H1 (cell line): ENCODE measurements at regions not wholly inside any gene's neighbourhood (a gene's known extent, or its start where the extent isn't known, plus 50 kb on each side); places are given as distances from the start of the nearest gene placed in this dataset.

Experiments used
- CHD1 ChIP-seq: IDR thresholded peaks from 2 replicates; pipeline ENCODE4 v1.6.1; 2012; ENCODE audit warnings: low read depth, low read length, improper control_type of control experiment
- EP300 ChIP-seq, 2 experiments: IDR thresholded peaks; 1 replicate in 1 of 2; 2 replicates in 1 of 2; pipeline ENCODE4 v1.6.1; 2011 to 2012; ENCODE audit warnings: low read depth in 2 of 2, low read length in 2 of 2, mild to moderate bottlenecking in 2 of 2, borderline replicate concordance in 1 of 2, inconsistent platforms in 1 of 2, moderate library complexity in 1 of 2
- KDM1A ChIP-seq: fragments of 200-600, 300-600 bp; sonication (generic); IDR thresholded peaks from 2 replicates; pipeline ENCODE4 v1.7.1; 2016; ENCODE audit warnings: mild to moderate bottlenecking, low read length, borderline replicate concordance
- TF ChIP-seq, protein P1 (sequence below): IDR thresholded peaks from 2 replicates; pipeline ENCODE4 v1.6.1; 2011; ENCODE audit warnings: low read depth, mild to moderate bottlenecking, low read length; ENCODE audit not compliant: insufficient read depth

DNA sequence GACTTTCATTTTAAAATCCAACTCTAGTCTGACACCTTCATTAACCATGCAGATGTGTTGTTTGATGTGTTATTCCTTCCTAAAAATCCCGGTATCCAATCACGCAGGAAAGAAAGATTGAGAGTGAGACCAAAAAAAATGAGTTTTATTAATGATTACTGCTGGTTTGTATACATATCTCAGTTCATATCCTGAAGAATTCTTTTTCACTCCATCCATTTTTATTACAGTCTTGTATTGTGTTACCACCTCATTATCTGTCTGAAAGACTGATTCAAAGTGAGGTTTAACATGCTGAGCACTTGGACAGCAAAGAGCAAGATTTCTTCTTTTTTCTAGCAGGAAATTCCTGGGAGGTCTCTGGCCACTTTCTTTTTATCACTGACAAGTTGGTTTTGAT lies 268.3 kb downstream of the CDH11 start (continued):
- TF ChIP-seq KDM1A (no peak), EP300 (IDR thresholded peaks at IDR 0.05; ENCODE audit: borderline replicate concordance in 1 of 2, low read depth in 2 of 2, low read length in 2 of 2) (no peak), CHD1 (no peak)
- TF ChIP-seq, protein P1, sequence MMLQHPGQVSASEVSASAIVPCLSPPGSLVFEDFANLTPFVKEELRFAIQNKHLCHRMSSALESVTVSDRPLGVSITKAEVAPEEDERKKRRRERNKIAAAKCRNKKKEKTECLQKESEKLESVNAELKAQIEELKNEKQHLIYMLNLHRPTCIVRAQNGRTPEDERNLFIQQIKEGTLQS, result no peak
